ENCODE measurements at regions not wholly inside any gene's neighbourhood (a gene's known extent, or its start where the extent isn't known, plus 50 kb on each side); places are given as distances from the start of the nearest gene placed in this dataset.

DNA sequence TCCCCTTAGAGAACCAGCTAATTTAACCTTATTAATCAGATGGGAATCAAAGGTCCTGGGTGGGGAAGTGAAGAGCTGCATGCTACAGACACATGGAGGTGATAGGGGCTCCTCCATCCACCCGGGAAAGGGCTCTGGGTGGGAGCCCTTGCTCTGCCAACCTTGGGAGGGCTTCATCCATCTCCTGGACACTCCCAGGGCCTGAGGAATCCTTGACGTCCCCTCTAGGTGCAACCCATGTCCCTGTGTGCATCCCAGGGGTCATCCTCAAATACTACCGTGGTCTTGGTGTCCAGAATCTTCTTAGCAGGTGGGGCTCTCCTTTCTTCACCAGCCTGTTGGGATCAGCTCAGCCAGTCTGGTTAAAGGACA lies 55.4 kb upstream of the IGFBP3 start:
- Mint-ChIP-seq H3K27me3 (ENCODE audit: insufficient read depth) (peaks cover 2% of the 10 kb centered on the region; the same call in 1 of the 2 replicates), H3K27ac (no peak overlapping the region), H3K4me3 (no peak overlapping the region), H3K4me1 (ENCODE audit: low read depth) (peaks cover 73% of the 10 kb centered on the region), H3K36me3 (ENCODE audit: low read depth) (no peaks in the 10 kb centered on the region; the same call in 1 of the 2 replicates), H3K9me3 (no peaks in the 10 kb centered on the region)
- no peak for DNase-seq
- TF ChIP-seq, protein P1, sequence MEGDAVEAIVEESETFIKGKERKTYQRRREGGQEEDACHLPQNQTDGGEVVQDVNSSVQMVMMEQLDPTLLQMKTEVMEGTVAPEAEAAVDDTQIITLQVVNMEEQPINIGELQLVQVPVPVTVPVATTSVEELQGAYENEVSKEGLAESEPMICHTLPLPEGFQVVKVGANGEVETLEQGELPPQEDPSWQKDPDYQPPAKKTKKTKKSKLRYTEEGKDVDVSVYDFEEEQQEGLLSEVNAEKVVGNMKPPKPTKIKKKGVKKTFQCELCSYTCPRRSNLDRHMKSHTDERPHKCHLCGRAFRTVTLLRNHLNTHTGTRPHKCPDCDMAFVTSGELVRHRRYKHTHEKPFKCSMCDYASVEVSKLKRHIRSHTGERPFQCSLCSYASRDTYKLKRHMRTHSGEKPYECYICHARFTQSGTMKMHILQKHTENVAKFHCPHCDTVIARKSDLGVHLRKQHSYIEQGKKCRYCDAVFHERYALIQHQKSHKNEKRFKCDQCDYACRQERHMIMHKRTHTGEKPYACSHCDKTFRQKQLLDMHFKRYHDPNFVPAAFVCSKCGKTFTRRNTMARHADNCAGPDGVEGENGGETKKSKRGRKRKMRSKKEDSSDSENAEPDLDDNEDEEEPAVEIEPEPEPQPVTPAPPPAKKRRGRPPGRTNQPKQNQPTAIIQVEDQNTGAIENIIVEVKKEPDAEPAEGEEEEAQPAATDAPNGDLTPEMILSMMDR (IDR thresholded peaks at IDR 0.05), result no peak

DNA sequence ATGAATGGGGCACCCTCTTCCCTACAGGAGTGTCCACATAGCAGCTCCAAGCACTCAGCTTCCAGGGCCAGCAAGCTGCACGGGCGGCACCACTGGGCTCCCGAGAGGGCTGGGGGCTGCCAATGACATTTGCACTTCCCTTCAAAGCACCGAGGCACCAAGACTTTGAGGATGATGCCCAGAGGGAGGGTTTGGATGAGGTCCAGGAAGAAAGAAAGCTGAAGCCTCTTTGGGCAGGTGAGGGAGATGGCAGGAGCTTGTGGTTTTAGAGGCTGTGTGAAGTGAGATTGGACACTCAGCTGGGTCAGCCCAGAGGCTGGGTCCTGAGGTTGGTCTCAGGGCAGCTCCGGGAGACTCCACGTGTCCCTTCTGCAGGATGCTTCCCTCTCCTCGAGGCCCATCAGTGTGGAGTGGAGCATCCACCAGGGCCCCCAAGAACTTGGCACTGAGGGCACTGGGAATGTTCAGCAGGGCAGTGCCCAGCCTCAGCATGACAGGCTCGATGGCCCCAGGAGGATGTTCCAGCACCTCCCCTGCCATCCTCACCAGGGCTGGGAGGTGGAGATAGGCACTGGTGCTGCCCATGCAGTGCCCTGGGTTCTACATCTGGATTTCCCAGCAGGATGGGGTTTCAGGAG lies 54.9 kb upstream of the IGFBP3 start:
- no peak for DNase-seq
- Mint-ChIP-seq H3K36me3 (ENCODE audit: low read depth) (no peaks in the 10 kb centered on the region; the same call in 1 of the 2 replicates), H3K9me3 (no peaks in the 10 kb centered on the region), H3K27ac (no peak overlapping the region), H3K27me3 (ENCODE audit: insufficient read depth) (peaks cover 2% of the 10 kb centered on the region; the same call in 1 of the 2 replicates), H3K4me1 (ENCODE audit: low read depth) (peaks cover 72% of the 10 kb centered on the region), H3K4me3 (no peak overlapping the region)
- TF ChIP-seq, protein P1 (IDR thresholded peaks at IDR 0.05), result no peak

DNA sequence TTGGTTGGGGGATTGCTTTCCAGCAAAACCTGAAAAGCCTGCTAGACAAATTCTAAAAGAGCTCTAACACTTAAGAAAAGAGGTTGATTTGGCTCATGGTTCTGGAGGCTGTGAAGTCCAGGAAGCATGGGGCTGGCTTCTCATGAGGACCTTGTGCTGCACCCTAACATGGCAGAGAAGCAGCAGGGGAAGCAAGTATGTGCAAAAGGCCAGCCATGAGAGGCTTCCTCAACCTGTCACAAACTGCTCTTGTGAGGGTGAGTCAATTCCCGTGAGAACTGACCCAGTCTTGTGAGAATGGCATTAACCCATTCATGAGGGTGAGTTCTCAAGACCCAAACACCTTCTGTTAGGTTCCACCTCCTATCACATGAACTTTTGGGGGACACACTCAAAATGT lies 54.3 kb upstream of the IGFBP3 start:
- peaks cover 72% of the 10 kb centered on the region for H3K4me1 Mint-ChIP-seq (ENCODE audit: low read depth)

DNA sequence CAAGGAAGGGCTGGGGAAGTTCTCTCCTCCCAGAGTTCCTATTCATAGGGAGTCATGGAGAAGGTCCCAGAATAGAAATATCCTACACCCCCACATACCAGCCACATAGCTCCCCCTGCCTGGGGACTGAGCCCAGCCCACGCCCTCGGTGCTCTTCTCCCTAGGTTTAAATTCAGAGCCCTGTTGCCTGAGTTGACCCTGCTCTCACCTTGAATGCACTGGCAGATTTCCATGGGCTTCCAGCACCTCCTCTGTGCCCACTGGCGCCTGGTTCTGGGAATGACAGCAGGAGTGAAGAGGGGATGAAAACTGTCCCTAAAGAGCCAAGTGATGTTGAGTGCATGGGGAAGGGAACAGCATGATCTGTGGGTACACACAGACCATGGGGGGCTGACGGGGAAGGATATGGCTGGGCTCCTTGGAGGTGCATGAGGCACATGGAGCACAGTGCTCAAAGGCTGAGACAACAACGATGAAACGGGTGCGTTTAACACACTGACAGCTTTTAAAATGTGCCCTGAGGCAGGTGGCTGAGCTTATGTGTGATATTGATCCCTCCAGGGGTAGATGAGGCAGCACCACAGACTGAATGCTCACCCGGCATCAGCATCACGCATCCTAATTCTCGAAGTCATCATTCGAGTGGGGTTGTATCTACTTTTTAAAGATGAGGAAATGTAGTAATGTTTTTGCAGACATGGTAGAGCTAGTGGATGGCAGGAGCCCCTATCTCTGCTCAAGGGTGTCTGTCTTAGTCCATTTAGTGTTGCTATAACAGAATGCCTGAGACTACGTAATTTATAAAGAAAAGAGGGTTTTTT lies 53.7 kb upstream of the IGFBP3 start:
- H3K36me3 Mint-ChIP-seq (ENCODE audit: low read depth), result no peaks in the 10 kb centered on the region; the same call in 1 of the 2 replicates
- no peak overlapping the region for H3K4me3 Mint-ChIP-seq
- no peak overlapping the region; the same call in none of the 2 replicates for H3K27ac Mint-ChIP-seq

More for the DNA sequence above, 54.3 kb upstream of the IGFBP3 start:
- no peak overlapping the region for H3K27ac Mint-ChIP-seq
- TF ChIP-seq, protein P1 (IDR thresholded peaks at IDR 0.05), result no peak
- H3K36me3 Mint-ChIP-seq (ENCODE audit: low read depth), result no peaks in the 10 kb centered on the region; the same call in 1 of the 2 replicates
- DNase-seq, result no peak
- H3K27me3 Mint-ChIP-seq (ENCODE audit: insufficient read depth), result 0 out of 2 replicates have a peak, but pooled peaks cover 2% of the 10 kb centered on the region
- H3K4me3 Mint-ChIP-seq, result no peak overlapping the region
- H3K9me3 Mint-ChIP-seq, result no peaks in the 10 kb centered on the region

DNA sequence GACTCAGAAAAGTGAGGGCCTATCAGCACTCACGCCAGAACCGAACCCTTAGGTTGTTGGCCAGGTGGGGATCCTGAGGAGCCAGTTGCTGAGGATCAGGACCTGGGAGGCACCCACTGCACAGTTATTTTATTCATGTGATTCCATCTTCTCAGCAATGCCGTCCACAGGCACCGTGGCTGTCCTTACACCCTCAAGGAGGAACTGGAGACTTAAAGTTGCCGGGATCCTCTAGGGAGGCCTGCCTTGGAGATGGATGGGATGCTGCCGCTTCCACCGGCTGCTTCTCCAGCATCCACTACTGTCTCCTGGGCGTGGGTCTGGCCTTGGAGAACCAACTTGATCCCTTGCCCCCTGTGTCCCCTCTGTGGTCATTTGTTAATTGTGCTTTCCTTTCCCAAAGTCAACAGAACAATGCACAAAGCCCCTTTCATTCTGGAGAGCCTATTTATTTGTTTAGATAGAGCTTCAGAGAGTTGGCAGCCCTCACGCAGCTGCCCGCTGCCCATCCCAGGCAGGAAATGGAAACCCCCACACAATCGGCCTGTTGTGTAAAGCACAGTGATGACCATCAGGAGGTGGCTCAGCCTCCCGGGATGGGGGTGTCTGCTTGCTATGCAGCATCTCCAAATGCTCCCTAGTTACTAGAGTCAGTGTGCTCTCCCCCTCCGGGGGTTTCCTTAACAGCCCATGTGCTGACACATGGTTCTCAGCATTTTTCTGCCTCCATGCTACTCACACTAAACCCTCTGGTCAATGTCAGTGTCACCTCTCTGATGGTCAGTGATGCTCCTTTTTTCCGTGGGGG lies 52.9 kb upstream of the IGFBP3 start:
- TF ChIP-seq, protein P1 (IDR thresholded peaks at IDR 0.05), result no peak
- DNase-seq, result no peak
- H3K9me3 Mint-ChIP-seq, result no peaks in the 10 kb centered on the region
- no peaks in the 10 kb centered on the region; the same call in 1 of the 2 replicates for H3K36me3 Mint-ChIP-seq (ENCODE audit: low read depth)
- no peak overlapping the region for H3K4me3 Mint-ChIP-seq
- peaks cover 59% of the 10 kb centered on the region for H3K4me1 Mint-ChIP-seq (ENCODE audit: low read depth)
- H3K27ac Mint-ChIP-seq, result peak overlapping the region; percentile 40; the same call in 1 of the 2 replicates
- 0 out of 2 replicates have a peak, but pooled peaks cover 2% of the 10 kb centered on the region for H3K27me3 Mint-ChIP-seq (ENCODE audit: insufficient read depth)

More for the DNA sequence above, 53.7 kb upstream of the IGFBP3 start:
- Mint-ChIP-seq H3K9me3 (no peaks in the 10 kb centered on the region), H3K4me1 (ENCODE audit: low read depth) (peaks cover 67% of the 10 kb centered on the region), H3K27me3 (ENCODE audit: insufficient read depth) (0 out of 2 replicates have a peak, but pooled peaks cover 2% of the 10 kb centered on the region)
- no peak for DNase-seq
- TF ChIP-seq, protein P1 (IDR thresholded peaks at IDR 0.05), result no peak
